AG04449 (cell line): ENCODE measurements at regions not wholly inside any gene's neighbourhood (a gene's known extent, or its start where the extent isn't known, plus 50 kb on each side); places are given as distances from the start of the nearest gene placed in this dataset.

ENCODE experiments used
- CTCF ChIA-PET: fragments of 350-600 bp; formaldehyde crosslinking; extraction: SDS; loops from one replicate; lab custom pipeline; 2021; ENCODE audit warnings: antibody characterized with exemption; lab: Yijun Ruan, JAX
- POLR2A ChIA-PET: fragments of 400-600, 350-600 bp; formaldehyde crosslinking; extraction: SDS; loops from one replicate; lab custom pipeline; 2020; ENCODE audit warnings: antibody characterized with exemption, inconsistent platforms; lab: Yijun Ruan, JAX
- DNase-seq: peaks from one replicate; pipeline ENCODE4 v3.0.0-alpha.2; 2010; ENCODE audit warnings: low read depth, low spot score
- H3K4me3 ChIP-seq: 2 replicates; pipeline ENCODE4 v1.5.1; 2011; ENCODE audit warnings: low read depth, mild to moderate bottlenecking, control low read depth, low read length
- TF ChIP-seq, protein P1 (sequence below): IDR thresholded peaks from one replicate; pipeline ENCODE4 v1.5.1; 2011; ENCODE audit warnings: mild to moderate bottlenecking, moderate library complexity, low read length, control low read depth, inconsistent platforms; ENCODE audit not compliant: insufficient read depth; ENCODE audit errors: missing control alignments

DNA sequence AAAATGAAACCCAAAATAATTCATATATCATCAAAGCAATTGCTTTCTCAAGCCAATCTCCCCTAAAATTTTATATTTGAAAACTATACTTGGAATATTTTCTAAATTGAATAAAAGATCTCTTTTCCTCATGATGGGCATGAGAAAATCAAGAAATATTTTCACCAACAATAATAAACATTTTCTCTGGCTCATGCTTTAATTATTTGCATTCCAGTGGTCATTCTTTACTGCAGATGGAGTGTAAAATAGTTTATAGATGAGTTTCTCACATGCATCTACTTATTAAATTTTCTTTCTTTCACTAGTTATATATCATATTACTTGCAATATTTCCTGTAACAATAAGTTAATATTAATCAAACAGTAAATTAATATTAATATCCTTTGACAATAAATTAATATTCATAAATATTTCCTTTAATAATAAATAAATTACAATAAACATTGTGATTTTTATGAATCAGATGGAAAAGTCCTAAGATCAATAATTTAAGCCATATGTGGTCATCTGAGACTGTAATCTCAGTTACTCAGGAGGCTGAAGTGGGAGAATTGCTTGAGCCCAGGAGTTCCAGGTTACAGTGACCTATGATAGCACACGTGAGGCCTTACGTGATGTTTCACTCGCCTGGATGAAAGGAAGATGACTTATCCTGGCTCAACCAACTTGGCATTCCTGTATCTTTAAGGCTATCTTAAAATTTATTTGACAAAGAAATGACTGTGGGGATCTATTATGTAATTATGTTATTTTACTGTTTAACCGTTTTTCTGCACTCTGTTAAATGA, 958.8 kb downstream of the ZPLD1 start:
- TF ChIP-seq, protein P1, sequence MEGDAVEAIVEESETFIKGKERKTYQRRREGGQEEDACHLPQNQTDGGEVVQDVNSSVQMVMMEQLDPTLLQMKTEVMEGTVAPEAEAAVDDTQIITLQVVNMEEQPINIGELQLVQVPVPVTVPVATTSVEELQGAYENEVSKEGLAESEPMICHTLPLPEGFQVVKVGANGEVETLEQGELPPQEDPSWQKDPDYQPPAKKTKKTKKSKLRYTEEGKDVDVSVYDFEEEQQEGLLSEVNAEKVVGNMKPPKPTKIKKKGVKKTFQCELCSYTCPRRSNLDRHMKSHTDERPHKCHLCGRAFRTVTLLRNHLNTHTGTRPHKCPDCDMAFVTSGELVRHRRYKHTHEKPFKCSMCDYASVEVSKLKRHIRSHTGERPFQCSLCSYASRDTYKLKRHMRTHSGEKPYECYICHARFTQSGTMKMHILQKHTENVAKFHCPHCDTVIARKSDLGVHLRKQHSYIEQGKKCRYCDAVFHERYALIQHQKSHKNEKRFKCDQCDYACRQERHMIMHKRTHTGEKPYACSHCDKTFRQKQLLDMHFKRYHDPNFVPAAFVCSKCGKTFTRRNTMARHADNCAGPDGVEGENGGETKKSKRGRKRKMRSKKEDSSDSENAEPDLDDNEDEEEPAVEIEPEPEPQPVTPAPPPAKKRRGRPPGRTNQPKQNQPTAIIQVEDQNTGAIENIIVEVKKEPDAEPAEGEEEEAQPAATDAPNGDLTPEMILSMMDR, result no peak
- CTCF ChIA-PET, result no interaction called here
- POLR2A ChIA-PET, result no interaction called here
- no peak for DNase-seq
- no peak overlapping the region for H3K4me3 ChIP-seq

DNA sequence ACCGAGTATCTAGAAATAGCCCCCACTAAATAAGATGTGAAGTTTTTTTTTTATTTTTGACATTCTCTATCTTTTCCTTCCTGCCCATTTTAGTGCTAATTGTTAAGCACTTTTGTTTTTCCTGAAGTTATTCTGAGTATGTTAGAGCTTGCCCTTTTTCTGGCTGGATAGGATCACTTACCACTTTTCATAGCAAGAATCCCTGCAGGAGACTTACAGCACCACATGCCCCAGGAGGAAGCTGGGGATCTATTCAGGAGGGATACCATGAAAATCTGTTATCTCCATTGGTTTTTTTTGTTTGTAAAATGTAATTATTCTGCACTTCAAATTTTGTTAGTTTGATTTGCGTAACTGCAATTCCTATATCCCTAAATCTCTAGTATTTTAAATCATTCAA, 968.4 kb downstream of the ZPLD1 start:
- DNase-seq, result no peak
- CTCF ChIA-PET, result no interaction called here
- POLR2A ChIA-PET, result no interaction called here
- TF ChIP-seq, protein P1, result no peak
- no peak overlapping the region for H3K4me3 ChIP-seq

DNA sequence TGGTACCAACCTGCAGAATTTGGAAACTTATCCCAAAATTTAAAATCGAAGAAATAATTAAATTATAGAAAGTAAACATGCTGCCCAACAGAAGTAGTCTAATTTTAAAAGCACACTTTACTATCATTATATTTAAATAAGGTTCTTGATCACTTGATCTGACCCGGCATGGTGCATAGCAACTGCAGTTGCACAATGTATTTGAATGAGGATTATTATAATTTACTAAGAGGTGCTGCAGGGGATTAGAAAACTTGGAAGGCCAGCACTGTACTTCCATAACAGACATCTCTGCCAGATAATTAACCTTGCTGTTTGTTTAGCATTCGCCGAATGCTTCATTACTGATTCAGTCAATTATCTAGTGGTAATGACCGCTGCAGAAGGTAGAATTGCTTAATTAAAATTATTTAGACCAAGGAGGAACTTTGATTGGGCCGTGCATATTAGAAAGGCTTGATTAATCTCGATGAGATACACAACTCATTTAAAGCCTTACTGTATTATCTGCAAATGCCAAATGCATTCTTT, 971.6 kb downstream of the ZPLD1 start:
- ChIA-PET CTCF (no interaction called here), POLR2A (no interaction called here)
- no peak overlapping the region for H3K4me3 ChIP-seq
- TF ChIP-seq, protein P1, result no peak
- no peak for DNase-seq

DNA sequence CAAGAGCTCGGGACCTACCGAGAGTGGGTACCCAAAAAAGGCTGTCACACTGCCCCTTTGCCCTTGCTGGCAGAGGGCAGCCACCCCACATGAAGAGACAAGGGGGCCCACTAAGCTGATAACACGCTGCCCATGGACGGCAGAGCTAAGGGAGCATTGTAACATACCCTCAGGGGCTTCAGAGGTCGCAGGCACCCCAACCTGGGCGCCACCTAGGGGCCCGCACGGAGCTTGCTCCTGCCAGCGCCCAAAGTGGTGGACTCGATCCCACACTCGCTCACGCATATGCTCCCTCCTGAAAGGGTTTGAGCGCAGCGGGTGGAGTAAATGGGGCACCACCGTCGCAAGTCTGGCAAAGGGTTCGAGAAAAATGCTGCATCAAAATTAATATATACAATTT, 975.4 kb downstream of the ZPLD1 start:
- CTCF ChIA-PET, result no interaction called here
- no peak for DNase-seq
- H3K4me3 ChIP-seq, result no peak overlapping the region
- POLR2A ChIA-PET, result no interaction called here
- TF ChIP-seq, protein P1, result no peak

DNA sequence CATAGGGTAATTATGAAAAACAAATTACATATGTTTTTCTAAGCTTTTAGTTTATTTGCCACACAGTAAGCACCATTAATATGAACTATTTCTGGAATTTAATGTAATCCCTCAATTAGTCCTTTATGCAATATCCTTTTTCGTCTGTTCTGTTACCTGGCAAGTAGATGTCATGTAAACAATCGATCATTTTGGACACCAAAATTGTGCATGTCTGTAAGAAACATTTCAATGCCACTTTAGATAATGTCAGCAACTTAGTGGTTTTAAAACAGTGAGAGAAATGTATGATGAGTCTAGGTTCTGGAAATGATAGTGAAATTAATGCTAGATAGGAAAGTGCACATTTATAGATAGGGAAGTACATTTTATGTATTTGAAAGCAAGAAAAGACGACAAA, 986.6 kb downstream of the ZPLD1 start:
- DNase-seq, result no peak
- H3K4me3 ChIP-seq, result no peak overlapping the region
- ChIA-PET CTCF (interaction anchor here (1.0 kb wide), 1 partner anchor 8 kb away, joined by 3 read pairs; no protein-coding TSS in a partner anchor), POLR2A (no interaction called here)
- TF ChIP-seq, protein P1, result no peak

DNA sequence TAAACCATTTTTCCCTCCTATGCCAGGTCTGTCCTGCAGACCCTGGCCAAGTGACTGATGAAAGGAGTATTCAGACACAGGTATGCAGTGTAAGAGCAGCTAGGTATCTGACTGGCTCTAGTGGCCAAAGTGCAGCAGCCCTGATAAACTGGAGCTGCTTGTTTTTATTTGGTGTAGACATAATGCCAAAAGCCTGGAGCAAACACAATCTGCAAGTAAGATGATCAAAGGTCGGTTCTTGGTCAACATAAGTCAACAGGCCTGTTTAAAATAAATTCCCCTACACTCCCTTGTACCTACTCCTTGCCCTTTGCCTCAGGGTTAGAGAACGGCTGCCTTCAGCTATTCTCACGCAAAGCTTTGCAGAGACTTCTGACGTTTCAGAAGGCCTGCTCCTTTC, 1003.1 kb downstream of the ZPLD1 start:
- CTCF ChIA-PET, result no interaction called here
- no peak overlapping the region for H3K4me3 ChIP-seq
- POLR2A ChIA-PET, result no interaction called here
- TF ChIP-seq, protein P1, result no peak
- no peak for DNase-seq
